ENCODE measurements at regions not wholly inside any gene's neighbourhood (a gene's known extent, or its start where the extent isn't known, plus 50 kb on each side); places are given as distances from the start of the nearest gene placed in this dataset.
"Not testable (repeated sequence)": the region's sequence is repeated elsewhere in the genome, so short reads cannot be mapped to it uniquely, and the experiment has no call there.

DNA sequence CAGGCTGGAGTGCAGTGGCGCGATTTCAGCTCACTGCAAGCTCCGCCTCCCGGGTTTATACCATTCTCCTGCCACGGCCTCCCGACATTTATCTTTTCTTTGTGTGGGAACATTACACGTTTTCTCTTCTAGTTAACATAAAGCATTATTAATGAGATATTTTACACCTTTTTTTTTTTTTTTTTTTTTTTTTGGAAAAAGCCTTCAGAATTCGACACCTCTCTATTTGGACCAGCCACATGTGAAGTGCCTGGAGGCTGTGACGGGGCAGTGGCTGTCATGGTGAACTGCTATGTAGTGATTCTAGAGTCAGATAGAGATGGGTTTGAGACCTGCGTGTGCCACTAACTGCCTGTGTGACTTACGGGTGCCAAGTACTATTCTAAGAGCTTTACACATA lies 64.3 kb downstream of the SMIM38 start:
- DNase-seq (ENCODE audit: low read depth in 2 of 2) = no peak

DNA sequence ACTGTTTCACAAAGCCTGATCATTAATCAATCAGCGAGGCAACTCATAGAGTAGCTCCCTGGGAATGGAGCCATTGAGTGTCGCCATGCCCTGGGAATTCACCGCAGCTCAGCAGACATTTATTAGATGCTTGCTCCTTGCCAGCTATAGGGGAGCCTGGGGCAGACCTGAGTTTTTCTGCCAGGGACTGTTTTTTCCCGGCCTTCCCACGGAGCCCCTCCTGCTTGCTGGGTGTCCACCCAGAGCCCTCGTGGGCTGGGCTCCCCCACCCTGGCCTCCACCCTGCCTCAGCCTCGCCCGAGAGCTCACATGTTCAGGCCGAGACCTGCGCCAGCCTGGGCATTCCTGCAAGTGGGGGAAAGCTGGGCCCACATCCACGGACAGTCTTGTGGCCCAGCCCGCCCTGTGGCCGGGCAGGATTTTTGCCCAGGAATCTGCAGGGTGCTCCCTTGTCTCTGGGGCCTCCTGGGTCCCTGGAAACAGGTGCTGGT lies 64.9 kb downstream of the SMIM38 start:
- DNase-seq (ENCODE audit: low read depth in 2 of 2) = no peak

DNA sequence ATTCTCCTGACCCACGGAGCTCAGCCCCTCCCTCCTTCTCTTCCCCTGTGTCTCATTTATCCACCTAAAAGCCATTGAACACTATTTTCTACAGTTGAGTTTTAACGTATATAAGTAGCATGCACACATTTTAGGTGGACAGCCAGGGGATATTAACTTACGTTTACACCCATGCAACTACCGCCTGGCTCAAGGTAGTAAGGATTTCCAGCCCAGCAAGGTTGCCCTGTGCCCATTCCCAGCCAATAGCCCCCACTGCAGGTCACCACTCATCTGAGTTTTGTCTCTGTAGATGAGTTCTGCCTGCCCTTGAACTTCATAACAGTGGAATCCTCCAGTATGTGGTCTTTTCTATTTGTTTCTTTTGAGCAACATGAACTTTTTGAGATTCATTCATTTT lies 65.4 kb downstream of the SMIM38 start:
- DNase-seq (ENCODE audit: low read depth in 2 of 2) = no peak

DNA sequence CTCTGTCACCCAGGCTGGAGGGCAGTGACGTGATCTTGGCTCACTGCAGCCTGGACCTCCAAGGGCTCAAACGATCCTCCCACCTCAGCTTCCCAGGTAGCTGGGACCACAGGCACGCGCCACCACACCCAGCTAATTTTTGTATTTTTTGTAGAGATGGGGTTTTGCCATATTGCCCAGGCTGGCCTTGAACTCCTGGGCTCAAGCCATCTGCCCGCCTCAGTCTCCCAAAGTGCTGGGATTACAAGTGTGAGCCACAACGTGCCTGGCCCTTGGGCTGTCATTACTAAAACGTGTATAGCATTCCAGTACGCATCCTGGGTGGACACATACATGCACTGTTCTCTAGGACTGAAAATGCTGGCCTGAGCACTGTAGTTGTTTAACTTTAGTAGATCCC lies 65.9 kb downstream of the SMIM38 start:
- DNase-seq (ENCODE audit: low read depth in 2 of 2) = not testable (repeated sequence)

DNA sequence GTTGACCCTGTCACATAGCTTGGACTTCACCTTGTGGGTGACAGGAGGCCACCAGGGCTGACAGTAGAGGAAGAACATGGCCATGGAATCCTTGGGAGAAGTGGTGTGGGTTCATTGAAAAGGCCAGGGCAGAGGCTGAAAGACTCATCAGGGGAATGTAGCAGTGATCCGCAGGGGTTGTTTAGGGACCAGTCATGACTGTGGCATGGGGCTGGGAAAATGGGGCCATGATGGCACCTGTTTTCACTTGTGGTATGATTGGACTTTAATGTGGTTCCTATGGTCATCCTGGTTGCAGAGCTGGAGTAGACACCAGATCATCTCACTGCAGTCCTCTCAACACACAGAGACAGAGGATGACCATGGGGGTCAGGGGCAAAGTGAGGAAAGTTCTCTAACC lies 66.7 kb upstream of the MYEOV start:
- DNase-seq (ENCODE audit: low read depth in 2 of 2) = no peak

DNA sequence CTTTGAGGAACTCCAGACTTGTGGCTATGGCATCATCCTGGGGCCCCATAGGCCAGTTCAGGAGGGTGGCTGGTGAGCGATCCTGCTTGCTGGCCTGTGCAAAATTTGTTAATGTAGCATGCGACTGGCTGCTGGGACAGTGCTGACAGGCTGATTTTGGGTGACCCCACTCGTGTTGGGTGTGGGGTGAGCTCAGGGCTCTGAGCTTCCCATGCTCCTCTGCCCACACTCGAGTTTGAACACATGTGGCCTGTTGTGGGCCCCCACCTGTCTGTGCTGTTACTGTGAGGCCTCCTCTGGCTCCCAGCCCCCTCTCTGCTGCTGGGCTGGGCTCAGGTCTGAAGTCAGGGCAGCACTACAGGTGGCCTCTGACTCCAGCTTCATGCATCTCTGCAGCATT lies 64.4 kb upstream of the MYEOV start:
- no peak for DNase-seq (ENCODE audit: low read depth in 2 of 2)

DNA sequence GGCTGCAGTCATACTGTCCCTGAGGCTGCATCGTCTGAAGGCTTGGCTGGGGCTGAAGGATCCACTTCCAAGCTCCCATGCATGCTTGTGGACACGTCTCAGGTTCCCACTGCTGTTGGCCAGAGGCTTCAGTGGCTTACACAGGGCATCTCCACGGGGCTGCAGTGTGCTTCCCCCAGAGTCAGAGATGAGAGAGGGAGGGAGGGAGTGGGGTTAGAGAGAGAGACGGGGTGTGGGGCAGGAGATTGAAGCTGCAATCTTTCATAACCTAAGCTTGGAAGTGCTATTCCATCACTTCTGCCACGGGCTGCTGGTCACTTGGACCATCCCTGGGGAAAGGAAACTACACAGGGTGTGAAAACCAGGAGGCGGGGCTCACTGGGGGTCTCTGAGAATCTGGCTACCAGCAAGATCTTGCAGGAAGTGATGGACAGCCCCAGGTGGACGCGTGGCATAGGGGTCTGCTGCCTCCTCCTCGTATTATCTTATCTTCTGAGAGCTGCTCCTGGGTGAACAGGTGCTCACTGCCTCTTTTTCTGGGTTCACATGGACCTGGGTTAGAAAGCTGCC lies 63.0 kb upstream of the MYEOV start:
- no peak for DNase-seq (ENCODE audit: low read depth in 2 of 2)

DNA sequence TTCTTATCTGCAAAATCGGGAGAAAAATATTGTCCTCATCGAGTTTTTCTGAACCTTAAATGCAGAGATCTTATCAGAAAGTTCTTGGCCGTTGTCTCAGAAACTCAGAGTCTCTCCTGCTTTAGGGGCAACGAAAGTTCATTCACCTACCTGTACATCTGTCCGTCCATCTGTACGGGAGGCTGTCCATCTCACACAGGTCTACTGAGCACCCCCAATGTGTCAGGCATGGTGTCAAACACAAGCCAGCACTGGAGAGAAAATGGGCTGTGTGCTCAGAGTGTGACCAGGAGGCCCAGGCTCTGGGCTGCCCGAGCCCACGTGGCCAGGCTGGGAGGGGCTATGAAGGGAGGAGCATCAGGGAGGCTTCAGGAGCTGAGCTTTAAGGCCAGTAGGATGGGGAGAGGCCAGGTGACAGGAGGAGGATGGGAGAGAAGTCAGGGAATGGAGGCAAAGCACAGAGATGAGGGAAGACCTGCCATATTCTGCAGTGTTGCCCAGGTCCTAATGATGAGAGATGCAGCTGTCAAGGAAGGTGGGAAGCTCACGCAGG lies 62.4 kb upstream of the MYEOV start:
- DNase-seq (ENCODE audit: low read depth in 2 of 2) = no peak

DNA sequence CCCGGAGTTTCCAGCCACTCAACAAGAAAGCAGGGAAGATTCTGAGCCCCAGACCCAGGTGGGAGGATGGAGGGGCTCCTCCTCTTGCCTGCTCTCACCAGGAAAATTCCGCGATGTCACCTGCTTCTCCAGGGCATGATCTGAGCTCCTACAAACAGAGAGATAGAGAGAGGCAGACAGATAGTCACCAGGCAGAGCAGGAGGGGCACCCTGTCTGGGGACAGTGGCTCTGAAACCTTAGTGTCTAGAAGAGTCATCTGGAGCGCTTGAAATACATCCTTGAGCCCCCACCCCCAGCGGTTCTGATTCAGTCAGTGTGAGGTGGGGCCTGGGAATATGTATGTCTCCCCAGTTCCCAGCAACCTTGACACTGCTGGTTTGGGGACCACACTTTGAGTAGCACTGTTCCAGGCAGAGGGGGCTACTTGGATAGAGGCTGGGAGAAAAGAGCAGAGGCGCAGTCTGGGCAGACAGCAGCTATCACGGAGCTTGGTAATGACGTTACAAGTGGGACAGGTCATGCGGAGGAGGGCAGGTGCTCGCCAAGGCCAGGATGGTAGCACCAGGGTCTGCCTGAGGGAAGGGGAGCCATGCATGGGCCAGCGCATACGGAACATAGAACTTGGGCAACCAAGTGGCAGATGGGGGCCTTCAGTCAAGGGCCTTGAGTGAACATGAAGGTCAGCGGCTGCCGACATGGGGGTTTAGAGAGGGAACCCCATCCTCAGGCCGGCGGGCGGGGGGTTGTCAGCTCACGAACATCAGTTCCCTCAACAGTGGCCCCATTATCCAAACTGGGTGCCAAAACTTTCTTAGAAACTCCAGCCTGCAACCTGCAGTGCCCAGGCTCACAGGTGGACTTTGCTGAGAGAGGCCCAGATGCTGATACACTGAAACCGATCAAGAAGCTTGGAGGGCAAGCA lies 60.9 kb upstream of the MYEOV start:
- DNase-seq (ENCODE audit: low read depth in 2 of 2) = no peak

DNA sequence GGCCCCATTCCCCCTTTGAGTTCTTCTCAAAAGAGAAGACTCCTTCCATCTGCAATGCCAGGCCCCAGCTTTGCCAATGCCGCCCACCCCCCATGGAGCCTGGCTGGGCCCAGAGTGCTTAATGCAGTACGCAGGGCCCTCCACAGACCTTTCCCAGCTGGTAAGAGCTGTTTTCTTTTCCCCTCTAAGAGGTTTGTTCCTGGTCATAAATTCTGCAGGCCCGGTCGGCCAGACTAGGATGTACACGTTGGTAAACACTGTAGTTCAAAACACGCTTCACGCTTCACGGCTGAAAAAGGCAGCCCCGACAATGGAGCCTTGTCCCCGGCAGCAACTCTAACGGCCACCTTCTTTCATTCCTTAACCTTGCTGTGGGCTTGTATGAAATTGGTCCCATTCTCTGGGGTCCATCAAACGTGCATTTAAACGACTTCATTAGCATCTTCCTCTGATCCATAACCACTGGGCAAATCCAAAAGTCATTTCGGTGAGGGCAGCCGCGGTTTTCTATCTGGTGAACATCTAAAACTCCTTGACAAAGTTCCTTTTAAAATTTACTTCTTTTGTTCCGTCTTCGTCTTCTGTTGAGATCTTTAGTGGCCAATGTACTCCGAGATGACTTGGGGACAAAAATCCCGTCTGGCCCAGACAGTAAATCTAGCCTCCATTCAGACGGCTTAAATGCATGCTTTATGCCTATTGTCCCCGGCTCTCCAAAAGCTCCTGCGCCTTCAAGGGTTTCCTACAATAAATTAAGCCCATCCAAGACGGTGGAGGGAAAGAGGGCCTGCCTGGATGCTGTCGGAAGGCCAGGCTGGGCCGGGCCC lies 60.0 kb upstream of the MYEOV start:
- DNase-seq (ENCODE audit: low read depth in 2 of 2) = no peak

DNA sequence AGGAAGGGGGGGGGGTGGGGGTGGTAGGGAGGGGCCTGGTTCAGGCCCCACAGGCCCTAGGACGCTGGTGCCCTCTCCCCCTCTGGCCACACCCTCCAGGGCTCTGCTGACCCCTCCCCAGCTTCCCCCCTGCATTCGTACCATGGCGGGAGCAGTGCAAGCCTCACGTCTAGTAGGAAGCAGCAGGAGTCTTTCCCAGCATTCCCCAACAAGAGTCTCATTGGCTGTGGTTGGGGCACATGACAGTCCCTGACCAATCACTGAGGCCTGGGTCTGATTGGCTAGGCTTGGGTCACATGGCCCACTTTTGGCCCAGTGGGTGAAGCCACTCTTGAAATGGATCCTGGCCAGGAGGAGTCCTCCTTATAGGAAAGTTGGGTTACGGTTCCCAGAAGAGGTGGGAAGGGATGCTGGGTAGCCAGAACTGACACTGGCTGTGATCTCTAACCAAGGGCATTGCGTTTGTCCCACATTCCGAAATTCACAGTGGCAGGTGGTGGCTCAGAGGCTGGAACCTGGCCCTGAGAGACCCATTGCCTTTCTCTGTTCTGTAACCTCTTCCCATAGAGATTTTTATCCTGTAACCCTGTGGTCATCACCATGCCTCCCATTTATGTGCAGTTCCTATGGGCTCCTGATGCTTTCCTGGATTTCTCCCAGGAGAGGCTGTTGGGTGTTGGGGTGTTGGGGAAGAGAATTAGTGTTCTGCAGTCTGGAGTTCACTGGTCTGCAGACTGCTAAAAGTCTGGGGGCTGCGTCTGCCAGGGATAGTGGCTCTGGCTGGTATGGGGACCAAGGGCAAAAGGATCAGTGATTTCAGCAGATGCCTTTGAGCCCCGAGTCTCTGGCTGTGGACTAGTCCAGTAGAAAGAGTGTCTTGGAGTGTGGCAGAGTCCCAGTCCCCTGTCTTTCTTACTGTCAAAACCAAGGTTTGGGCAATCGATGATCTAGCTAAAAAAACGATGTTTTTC lies 58.9 kb upstream of the MYEOV start:
- no peak for DNase-seq (ENCODE audit: low read depth in 2 of 2)

DNA sequence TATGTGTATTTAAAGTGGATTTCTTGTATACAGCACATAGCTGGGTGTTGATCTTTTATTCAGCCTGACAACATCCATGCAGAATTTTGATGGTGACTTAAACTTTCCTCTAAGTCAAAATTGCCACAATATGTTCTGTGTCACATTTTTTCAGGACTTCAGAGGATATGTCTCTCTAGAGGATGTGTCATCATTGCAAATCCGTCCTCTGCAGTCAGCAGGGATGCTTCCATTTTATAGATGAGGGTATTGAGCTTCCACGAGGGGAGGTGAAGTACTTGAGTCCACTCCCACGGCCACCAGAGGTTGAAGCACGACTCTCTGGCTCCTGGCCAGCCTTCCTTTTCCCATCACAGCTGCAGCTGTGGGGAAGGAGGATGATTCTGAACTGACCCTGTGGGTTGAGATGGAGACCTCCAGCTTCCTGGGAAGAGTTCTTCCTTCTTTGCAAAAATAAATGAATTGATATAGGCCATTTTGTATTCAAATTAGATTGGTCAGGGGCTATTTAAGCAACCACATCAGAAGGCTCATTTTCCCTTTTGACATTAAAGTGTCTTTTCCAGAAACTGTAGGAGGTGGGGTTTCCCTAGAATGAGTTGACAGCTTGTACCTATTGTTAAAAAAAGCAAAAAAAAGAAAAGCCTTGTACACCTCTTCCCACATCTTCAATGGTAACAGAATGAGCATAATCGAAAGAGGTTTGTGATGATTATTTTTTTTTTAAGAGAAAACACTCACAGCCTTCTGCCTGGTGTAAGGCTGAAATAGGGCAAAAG lies 55.2 kb upstream of the MYEOV start:
- peak in 1 of 2 donors; percentile 10 for DNase-seq (ENCODE audit: low read depth in 2 of 2)

DNA sequence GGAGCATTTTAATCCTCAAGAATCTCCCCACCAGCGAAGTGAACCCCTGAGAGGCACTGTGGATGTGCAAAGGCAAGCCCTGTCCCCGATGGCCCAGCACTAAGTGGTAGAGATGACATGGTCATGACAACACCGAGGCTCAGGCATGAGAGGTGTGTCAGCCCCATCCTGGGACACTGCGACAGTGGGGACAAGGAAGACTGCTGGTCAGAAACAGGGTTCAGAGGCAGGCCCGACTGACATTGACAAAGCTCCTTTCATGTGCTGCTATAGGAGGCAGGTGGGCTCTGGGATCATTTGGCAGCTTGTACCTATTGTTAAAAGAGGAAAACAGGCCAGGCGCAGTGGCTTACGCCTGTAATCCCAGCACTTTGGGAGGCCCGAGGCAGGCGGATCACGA lies 54.3 kb upstream of the MYEOV start:
- DNase-seq (ENCODE audit: low read depth in 2 of 2) = no peak

DNA sequence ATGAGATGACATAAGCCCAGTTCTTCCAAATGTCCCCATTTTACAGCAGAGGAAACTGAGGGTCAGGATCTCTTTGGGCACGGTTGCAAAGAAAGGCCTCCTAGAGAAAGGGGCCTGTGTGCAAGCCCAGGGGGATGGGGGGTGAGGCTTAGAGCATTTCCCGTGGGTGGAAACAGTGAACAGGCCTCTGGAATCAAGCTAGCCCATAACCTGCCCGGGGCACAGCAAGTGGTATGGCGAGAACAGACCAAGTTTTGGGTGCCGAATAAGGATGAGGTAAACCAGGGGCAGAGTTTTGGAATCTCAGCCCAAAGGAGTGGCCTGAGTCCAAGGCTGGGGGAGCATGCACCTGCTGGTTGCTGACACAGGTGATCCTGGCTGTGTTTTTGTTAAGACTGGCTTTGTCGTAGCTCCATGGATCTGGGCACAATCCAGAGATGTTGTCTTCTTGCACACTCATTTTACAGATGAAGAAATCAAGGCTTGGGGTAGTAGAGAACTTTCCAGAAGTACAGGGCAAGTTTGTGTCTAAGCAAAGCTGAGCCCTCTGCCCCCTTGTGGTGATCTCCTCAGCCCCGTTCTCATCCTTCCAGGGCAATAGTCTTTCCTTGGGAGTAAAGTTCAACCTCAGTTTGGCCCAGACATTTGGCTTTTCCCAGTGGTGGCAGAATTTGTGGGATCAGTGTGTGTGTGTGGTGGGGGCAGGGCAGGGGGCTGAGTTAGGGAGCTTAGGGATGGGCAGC lies 53.5 kb upstream of the MYEOV start:
- no peak for DNase-seq (ENCODE audit: low read depth in 2 of 2)

DNA sequence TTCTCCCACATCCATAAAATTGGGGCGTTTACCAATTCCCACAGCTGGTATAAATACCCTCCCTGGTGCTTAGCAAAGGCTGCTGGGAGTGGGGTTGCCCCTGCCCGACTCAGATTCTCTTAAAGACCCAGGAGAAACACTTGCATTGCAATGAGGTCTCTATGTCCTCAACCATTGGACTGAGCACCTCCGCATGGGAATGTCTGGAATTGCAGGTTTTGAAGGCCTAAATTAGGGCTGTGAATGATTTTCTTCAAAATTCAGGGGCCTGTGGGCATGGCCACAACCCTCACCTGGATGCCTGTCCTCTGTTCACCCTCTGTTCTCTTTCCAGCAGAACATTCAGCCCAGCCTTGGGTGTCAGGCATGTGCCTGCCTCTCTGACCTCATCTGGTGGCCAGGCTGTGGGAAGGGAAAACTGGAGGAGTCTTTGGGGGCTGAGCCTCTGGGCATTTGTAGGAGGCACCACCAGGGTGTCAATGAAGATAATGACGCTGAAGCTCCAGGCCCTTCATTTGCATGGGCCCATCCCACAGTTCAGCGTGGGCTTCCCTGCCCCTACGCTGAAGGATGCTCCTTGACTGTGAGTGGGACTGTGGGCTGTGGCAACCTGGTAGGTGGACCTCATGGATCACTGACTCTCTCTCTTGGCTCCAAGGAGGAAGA lies 52.7 kb upstream of the MYEOV start:
- DNase-seq (ENCODE audit: low read depth in 2 of 2) = no peak

DNA sequence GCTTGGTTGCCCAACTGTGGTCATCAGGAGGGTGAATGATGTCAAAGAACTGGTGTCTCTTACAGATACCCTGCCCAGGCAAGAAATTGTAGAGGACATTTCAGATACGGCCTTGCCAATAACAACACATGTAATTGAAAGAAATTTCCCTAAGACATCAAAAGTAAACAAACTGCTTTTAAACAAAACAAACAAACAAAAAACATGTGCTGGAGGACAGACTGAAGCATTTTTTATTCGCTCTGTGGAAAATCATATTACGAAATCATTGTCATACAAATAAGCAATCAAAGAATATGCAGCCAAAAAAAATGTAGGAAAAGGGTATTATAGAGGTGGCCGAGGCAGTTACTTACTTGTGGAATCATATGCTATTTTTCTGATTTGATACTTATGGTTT lies 52.1 kb upstream of the MYEOV start:
- DNase-seq (ENCODE audit: low read depth in 2 of 2) = no peak

DNA sequence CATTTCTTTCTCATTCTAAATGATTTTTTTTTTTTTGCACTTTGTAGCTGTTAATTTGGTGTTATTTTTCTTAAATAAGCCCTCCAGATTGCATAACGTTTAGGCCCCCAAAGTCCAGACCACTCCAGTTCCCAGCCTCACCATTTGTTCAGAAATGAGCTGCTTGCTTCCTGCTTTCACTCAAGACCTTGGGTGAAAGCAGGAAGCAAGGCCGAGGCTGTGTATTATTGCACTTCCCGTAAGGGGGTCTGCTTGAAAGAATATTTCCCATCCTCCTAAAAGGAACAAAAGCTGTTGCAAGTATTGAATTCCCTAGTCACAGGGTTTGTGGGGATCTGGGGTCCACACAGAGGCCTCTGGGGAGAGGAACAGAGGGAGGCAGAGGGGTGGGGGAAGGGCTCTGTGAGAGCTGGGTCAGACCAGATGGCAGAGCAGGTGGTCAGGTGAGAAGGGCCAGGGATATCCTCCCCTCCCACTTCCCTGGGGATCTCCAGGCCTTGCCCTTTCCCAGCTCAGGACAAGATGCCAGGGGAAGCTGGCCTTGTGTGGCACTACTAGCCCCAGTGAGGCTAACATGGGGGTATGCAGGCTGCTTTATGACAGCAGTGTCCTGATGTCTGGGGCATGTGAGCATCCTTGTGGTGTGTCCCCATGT lies 51.6 kb upstream of the MYEOV start:
- no peak for DNase-seq (ENCODE audit: low read depth in 2 of 2)

DNA sequence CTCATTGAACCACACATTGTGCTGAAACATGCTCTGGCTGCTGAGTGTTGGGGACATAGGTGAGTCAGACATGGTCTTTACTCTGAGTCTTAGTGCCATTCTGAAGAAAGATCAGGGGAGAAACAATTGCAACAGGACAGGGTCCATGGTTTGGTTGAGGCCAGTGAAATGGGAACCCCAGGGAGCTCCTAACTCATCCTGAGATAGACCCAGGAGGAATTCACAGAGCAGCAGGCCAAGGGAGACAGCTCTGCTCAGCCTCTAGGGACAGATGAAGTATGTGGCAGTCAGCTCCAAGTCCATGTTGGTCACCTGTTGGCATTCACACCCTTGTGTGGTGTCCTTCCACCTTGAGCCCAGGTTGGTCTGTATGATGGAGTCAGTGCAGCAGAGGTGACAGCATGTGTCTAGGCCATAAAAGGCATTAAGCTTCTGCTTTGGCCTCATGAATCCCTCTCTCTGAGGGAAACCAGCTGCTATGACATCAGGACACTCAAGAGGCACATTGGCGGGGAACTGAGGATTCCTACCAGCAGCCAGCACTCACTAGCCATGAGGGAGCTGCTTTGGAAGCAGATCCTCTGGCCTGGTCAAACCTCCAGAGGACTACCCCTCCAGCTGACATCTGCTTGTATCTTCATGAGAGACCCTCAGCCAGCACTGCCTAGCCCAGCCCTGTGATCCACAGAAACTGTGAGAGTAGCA lies 50.3 kb upstream of the MYEOV start:
- DNase-seq (ENCODE audit: low read depth in 2 of 2) = no peak
